ENCODE measurements at regions not wholly inside any gene's neighbourhood (a gene's known extent, or its start where the extent isn't known, plus 50 kb on each side); places are given as distances from the start of the nearest gene placed in this dataset.

DNA sequence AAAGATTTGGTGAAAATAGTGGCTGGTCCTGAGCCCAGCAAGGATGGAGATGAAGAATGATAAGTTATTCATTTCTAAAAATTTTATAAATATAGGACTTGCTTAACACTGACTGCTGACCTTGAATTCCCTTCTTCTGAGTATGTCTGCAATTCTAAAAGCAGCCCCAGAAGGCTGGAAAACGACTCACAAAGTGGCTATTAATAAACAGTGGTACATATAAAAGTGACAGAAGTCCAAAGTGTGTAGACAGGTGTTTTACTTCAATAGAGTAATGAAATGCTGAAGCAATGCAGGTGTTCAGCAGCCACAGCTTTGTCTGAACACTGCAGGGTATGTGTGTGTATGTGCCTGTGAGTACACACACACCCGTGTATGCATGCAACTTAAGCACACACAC lies 219.0 kb upstream of the NRIP1 start:
- TF ChIP-seq, protein P1, sequence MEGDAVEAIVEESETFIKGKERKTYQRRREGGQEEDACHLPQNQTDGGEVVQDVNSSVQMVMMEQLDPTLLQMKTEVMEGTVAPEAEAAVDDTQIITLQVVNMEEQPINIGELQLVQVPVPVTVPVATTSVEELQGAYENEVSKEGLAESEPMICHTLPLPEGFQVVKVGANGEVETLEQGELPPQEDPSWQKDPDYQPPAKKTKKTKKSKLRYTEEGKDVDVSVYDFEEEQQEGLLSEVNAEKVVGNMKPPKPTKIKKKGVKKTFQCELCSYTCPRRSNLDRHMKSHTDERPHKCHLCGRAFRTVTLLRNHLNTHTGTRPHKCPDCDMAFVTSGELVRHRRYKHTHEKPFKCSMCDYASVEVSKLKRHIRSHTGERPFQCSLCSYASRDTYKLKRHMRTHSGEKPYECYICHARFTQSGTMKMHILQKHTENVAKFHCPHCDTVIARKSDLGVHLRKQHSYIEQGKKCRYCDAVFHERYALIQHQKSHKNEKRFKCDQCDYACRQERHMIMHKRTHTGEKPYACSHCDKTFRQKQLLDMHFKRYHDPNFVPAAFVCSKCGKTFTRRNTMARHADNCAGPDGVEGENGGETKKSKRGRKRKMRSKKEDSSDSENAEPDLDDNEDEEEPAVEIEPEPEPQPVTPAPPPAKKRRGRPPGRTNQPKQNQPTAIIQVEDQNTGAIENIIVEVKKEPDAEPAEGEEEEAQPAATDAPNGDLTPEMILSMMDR (conservative IDR thresholded peaks at IDR 0.05), result no peak
- TF ChIP-seq ZFX (IDR thresholded peaks at IDR 0.05), result no peak

Measured in C4-2B (cell line).